ENCODE measurements at regions not wholly inside any gene's neighbourhood (a gene's known extent, or its start where the extent isn't known, plus 50 kb on each side); places are given as distances from the start of the nearest gene placed in this dataset.
A peak's percentile ranks its signal among the peaks of the same experiment; 100 is the strongest.

DNA sequence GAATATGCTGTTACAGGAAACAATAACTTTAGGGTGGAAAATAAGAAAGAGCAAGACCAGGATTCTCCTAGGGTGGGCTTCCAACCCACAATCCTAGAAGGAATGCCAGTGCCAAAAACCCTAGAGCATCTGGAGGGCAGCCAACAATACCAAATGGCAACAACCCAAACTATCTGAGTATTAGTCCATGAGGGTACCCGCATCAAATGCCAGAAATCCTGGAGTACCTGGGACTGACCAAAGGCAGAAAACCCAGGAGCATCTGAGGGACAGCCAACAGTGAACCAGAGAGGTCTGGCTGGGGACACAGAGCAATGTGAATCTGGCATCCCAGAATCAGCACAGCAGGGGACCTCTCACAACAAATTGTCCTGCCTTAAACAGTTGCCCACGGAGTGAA, 126.3 kb downstream of the SCG2 start:
- TF ChIP-seq, protein P1, sequence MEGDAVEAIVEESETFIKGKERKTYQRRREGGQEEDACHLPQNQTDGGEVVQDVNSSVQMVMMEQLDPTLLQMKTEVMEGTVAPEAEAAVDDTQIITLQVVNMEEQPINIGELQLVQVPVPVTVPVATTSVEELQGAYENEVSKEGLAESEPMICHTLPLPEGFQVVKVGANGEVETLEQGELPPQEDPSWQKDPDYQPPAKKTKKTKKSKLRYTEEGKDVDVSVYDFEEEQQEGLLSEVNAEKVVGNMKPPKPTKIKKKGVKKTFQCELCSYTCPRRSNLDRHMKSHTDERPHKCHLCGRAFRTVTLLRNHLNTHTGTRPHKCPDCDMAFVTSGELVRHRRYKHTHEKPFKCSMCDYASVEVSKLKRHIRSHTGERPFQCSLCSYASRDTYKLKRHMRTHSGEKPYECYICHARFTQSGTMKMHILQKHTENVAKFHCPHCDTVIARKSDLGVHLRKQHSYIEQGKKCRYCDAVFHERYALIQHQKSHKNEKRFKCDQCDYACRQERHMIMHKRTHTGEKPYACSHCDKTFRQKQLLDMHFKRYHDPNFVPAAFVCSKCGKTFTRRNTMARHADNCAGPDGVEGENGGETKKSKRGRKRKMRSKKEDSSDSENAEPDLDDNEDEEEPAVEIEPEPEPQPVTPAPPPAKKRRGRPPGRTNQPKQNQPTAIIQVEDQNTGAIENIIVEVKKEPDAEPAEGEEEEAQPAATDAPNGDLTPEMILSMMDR (conservative IDR thresholded peaks at IDR 0.05 in 1 of 2, IDR thresholded peaks at IDR 0.05 in 1 of 2; ENCODE audit: low read depth in 1 of 2, low read length in 2 of 2) = no peak
- no peak overlapping the region for H3K9ac ChIP-seq (ENCODE audit: insufficient read depth, low read length)
- no peak overlapping the region for H3K4me2 ChIP-seq (ENCODE audit: extremely low read depth, insufficient read depth, low read length)
- no peaks in the 10 kb centered on the region for H3K9me3 ChIP-seq (ENCODE audit: control insufficient read depth, insufficient read depth, low read depth, low read length)
- no peaks in the 10 kb centered on the region for H3K36me3 ChIP-seq (ENCODE audit: control insufficient read depth, insufficient read depth, low read length)
- H4K20me1 ChIP-seq (ENCODE audit: control insufficient read depth, extremely low read depth, insufficient read depth, low read length) = no peaks in the 10 kb centered on the region
- no peak overlapping the region for H3K4me3 ChIP-seq (replicated peaks in 1 of 4; ENCODE audit: control extremely low read depth in 1 of 4, insufficient read depth in 1 of 4, low read depth in 3 of 4, low read length in 4 of 4)
- no peaks in the 10 kb centered on the region for H3K4me1 ChIP-seq (ENCODE audit: control insufficient read depth, extremely low read depth, insufficient read depth, low read length)
- no peak for DNase-seq (ENCODE audit: low read depth in 2 of 2)
- no peaks in the 10 kb centered on the region for H3K79me2 ChIP-seq (ENCODE audit: control insufficient read depth, insufficient read depth, low read length)
- H2AFZ ChIP-seq (ENCODE audit: low read length) = no peak overlapping the region
- no peak overlapping the region for H3K27ac ChIP-seq (ENCODE audit: insufficient read depth, low read length)
- H3K27me3 ChIP-seq (ENCODE audit: control insufficient read depth, insufficient read depth, low read length) = no peaks in the 10 kb centered on the region

DNA sequence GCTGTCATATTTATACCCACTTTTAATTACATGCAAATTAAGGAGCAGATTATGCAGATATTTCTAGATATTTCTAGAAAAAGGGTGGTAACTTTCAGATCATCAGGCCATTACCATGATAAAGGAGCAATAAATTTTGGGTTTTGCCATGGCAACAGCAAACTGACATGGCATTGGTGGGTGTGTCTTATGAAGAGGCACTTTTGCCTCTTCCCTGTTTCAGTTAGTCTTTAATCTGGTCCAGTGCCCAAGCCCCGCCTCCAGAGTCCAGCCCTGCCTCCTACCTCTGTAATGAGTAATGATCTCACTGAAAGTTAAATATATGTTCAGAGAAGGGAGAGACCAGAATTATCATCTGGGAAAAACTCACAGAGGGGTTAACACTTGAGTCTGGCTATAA, 124.8 kb downstream of the SCG2 start:
- no peak overlapping the region for H3K9ac ChIP-seq (ENCODE audit: insufficient read depth, low read length)
- no peaks in the 10 kb centered on the region for H3K36me3 ChIP-seq (ENCODE audit: control insufficient read depth, insufficient read depth, low read length)
- H3K4me3 ChIP-seq (replicated peaks in 1 of 4; ENCODE audit: control extremely low read depth in 1 of 4, insufficient read depth in 1 of 4, low read depth in 3 of 4, low read length in 4 of 4) = no peak overlapping the region
- no peak overlapping the region for H2AFZ ChIP-seq (ENCODE audit: low read length)
- no peaks in the 10 kb centered on the region for H4K20me1 ChIP-seq (ENCODE audit: control insufficient read depth, extremely low read depth, insufficient read depth, low read length)
- no peaks in the 10 kb centered on the region for H3K27me3 ChIP-seq (ENCODE audit: control insufficient read depth, insufficient read depth, low read length)
- H3K4me1 ChIP-seq (ENCODE audit: control insufficient read depth, extremely low read depth, insufficient read depth, low read length) = no peaks in the 10 kb centered on the region
- H3K4me2 ChIP-seq (ENCODE audit: extremely low read depth, insufficient read depth, low read length) = no peak overlapping the region
- H3K27ac ChIP-seq (ENCODE audit: insufficient read depth, low read length) = no peak overlapping the region
- TF ChIP-seq EZH2 (IDR thresholded peaks at IDR 0.05; ENCODE audit: low read length, missing control alignments) = no peak
- TF ChIP-seq, protein P1 (conservative IDR thresholded peaks at IDR 0.05 in 1 of 2, IDR thresholded peaks at IDR 0.05 in 1 of 2; ENCODE audit: low read depth in 1 of 2, low read length in 2 of 2) = no peak
- H3K9me3 ChIP-seq (ENCODE audit: control insufficient read depth, insufficient read depth, low read depth, low read length) = no peaks in the 10 kb centered on the region
- no peaks in the 10 kb centered on the region for H3K79me2 ChIP-seq (ENCODE audit: control insufficient read depth, insufficient read depth, low read length)
- peak in 1 of 2 donors; percentile 8 for DNase-seq (ENCODE audit: low read depth in 2 of 2)

DNA sequence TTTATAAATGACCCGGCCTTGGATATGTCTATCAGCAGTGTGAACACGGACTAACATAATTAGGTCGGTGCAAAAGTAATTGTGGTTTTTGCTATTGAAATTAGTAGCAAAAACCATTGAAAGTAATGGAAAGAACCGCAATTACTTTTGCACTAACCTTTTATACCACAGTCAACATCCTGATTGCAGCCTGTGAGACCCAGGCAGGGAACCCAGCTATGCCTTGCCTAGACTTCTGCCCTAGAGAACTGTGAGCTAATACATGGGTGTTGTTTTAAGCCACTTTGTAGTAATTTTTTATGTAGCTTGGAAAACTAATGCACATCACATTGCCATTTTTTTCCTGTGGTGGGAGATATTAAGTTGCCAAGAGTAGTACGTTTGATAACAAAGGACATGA, 120.7 kb downstream of the SCG2 start:
- Histone ChIP-seq H3K9me3 (ENCODE audit: control insufficient read depth, insufficient read depth, low read depth, low read length) (no peaks in the 10 kb centered on the region), H3K4me1 (ENCODE audit: control insufficient read depth, extremely low read depth, insufficient read depth, low read length) (no peaks in the 10 kb centered on the region), H2AFZ (ENCODE audit: low read length) (no peak overlapping the region), H3K27me3 (ENCODE audit: control insufficient read depth, insufficient read depth, low read length) (no peaks in the 10 kb centered on the region), H3K9ac (ENCODE audit: insufficient read depth, low read length) (no peak overlapping the region), H3K36me3 (ENCODE audit: control insufficient read depth, insufficient read depth, low read length) (no peaks in the 10 kb centered on the region), H4K20me1 (ENCODE audit: control insufficient read depth, extremely low read depth, insufficient read depth, low read length) (no peaks in the 10 kb centered on the region), H3K79me2 (ENCODE audit: control insufficient read depth, insufficient read depth, low read length) (no peaks in the 10 kb centered on the region), H3K4me3 (replicated peaks in 1 of 4; ENCODE audit: control extremely low read depth in 1 of 4, insufficient read depth in 1 of 4, low read depth in 3 of 4, low read length in 4 of 4) (no peak overlapping the region), H3K27ac (ENCODE audit: insufficient read depth, low read length) (no peak overlapping the region), H3K4me2 (ENCODE audit: extremely low read depth, insufficient read depth, low read length) (no peak overlapping the region)
- DNase-seq (ENCODE audit: low read depth in 2 of 2) = no peak
- TF ChIP-seq EZH2 (IDR thresholded peaks at IDR 0.05; ENCODE audit: low read length, missing control alignments) = no peak
- TF ChIP-seq, protein P1 (conservative IDR thresholded peaks at IDR 0.05 in 1 of 2, IDR thresholded peaks at IDR 0.05 in 1 of 2; ENCODE audit: low read depth in 1 of 2, low read length in 2 of 2) = no peak

Measured in fibroblast of lung (primary cell).